Thyroid gland (tissue), 4 donors: ENCODE measurements at regions not wholly inside any gene's neighbourhood (a gene's known extent, or its start where the extent isn't known, plus 50 kb on each side); places are given as distances from the start of the nearest gene placed in this dataset.

Experiments used
- CTCF ChIP-seq, 6 experiments: fragments of 200-600 bp in 3 of 6; fragments of 450-650 bp in 3 of 6; sonication (generic) in 3 of 6; IDR thresholded peaks; one replicate each; pipeline ENCODE4 v1.5.1; 2016 to 2019; ENCODE audit warnings: antibody characterized with exemption in 6 of 6, mild to moderate bottlenecking in 2 of 6, inconsistent platforms in 1 of 6, moderate library complexity in 1 of 6
- POLR2A ChIP-seq, 2 donors: fragments of 450-650 bp; IDR thresholded peaks; one replicate each; pipeline ENCODE4 v1.6.1; 2017; ENCODE audit warnings: antibody characterized with exemption in 2 of 2, mild to moderate bottlenecking in 2 of 2, moderate library complexity in 1 of 2

- no peak for TF ChIP-seq CTCF (IDR thresholded peaks at IDR 0.05)
- TF ChIP-seq POLR2A (IDR thresholded peaks at IDR 0.05): no peak
Observed at GRCh38 chr9:671997-672396, 169.5 kb upstream of the DMRT1 start.
